HG03565 (cell line): ENCODE measurements at regions not wholly inside any gene's neighbourhood (a gene's known extent, or its start where the extent isn't known, plus 50 kb on each side); places are given as distances from the start of the nearest gene placed in this dataset.
"Not testable (repeated sequence)": the region's sequence is repeated elsewhere in the genome, so short reads cannot be mapped to it uniquely, and the experiment has no call there.

Source experiments
- ATAC-seq: cut with Tn5 transposase; IDR thresholded peaks from one replicate; pipeline ENCODE4 v1.9.1; 2021; ENCODE audit warnings: mild to moderate bottlenecking, moderate library complexity; ENCODE audit not compliant: unreplicated experiment

- no peak for ATAC-seq
Observed at GRCh38 chr2:3039188-3040065, 338.2 kb downstream of the EIPR1 start.

GRCh38 chr2:3038636-3039035 is 339.0 kb downstream of the EIPR1 start:
- no peak for ATAC-seq

GRCh38 chr2:3037196-3038194 is 340.1 kb downstream of the EIPR1 start:
- no peak for ATAC-seq

- ATAC-seq, result no peak
Observed at GRCh38 chr2:3036432-3037125, 341.0 kb downstream of the EIPR1 start.

DNA sequence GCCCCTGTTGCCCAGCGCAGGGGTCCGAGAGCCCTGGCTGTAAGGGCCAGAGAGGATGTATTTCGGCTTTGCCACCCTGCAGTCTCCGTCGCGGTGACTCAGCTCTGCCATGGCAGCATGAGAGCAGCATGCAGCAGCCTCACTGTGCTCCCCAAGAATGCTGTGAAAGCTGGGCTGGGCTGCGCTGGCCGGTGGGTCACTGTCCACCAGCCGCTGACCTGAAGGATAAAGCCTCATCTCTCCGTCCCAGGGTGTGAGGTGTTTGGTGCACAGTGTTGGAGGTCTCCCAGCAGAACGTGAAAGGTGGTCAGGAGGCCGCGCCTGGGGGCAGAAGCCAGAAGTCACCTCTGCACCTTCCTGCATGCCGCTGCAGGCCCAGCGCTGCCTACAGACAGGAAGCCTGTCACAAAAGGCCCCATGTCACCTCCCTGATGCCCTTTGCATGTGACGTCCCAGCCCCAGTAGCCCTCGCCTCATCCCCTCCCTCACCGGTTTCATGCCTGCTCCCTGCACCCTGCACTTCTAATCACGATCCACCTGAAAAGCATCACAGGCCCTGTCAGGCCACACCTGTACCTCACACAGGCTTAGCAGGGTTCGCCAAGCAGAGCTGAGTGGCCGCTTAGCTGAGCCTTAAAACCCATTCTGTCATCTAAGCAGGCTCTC is 342.1 kb downstream of the EIPR1 start:
- no peak for ATAC-seq

DNA sequence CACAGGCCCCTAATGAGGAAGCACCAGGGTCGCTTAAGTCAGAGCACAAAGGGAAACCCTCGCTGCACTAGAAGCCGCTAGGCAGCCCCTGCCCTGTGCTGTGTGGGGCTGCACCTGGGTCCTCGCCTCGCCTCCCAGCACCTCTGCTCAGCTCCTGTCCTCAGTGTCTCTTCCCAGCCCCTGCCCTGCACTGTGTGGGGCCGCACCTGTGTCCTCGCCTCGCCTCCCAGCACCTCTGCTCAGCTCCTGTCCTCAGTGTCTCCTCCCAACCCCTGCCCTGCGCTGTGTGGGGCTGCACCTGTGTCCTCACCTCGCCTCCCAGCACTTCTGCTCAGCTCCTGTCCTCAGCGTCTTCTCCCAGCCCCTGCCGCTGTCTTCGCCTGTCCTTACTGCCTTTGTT is 342.8 kb downstream of the EIPR1 start:
- ATAC-seq, result no peak

- no peak for ATAC-seq
Observed at GRCh38 chr2:3034396-3034795, 343.2 kb downstream of the EIPR1 start.

DNA sequence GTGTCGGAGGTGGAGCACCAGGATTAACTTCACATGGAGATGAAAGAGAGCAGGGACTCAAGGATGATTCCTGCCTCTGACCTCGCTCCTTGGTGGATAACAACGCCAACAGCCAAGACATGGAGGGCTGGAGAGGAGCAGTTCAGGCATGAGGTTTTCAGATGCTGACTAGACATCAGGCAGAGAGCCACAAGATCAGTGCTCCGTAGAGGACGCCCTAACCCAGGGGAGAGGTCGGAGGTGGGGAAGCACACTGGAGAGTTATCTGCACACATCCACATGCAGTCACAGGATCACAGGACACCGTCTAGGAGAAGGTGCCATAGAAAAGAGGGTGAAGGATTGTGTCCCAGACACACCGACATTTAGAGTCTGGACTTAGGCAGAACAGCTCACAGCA is 344.3 kb downstream of the EIPR1 start:
- ATAC-seq, result no peak

- not testable (repeated sequence) for ATAC-seq
Observed at GRCh38 chr2:3030791-3031190, 346.8 kb downstream of the EIPR1 start.

- no peak for ATAC-seq
Observed at GRCh38 chr2:3025984-3026383, 351.6 kb downstream of the EIPR1 start.

- no peak for ATAC-seq
Observed at GRCh38 chr2:3025261-3025660, 352.4 kb downstream of the EIPR1 start.

DNA sequence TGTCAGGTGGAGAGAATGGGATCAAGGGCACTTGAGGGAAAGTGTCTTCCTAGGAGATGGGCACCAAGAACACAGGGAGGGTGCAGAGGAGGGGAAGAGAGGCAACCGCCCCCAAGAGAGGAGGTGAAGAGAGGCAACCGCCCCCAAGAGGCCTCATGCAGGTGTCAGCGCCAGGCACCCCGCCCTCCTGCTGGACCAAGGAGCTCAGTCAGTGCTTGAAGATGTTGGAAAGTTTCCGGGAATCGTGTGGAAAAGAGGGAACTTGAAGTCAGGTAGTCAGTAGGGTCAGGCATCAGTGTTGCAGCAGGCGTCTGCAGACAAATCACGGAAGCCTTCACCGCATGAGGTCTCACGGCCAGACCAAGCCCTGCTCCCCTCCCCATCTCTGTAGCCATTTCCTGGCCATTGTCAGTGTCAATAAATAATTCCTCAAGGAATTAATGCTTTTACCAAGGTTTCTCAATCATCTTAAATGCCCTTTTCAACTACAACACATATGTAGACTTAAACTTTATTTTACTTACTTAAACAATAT is 353.1 kb downstream of the EIPR1 start:
- no peak for ATAC-seq

- no peak for ATAC-seq
Observed at GRCh38 chr2:3023531-3023930, 354.1 kb downstream of the EIPR1 start.

DNA sequence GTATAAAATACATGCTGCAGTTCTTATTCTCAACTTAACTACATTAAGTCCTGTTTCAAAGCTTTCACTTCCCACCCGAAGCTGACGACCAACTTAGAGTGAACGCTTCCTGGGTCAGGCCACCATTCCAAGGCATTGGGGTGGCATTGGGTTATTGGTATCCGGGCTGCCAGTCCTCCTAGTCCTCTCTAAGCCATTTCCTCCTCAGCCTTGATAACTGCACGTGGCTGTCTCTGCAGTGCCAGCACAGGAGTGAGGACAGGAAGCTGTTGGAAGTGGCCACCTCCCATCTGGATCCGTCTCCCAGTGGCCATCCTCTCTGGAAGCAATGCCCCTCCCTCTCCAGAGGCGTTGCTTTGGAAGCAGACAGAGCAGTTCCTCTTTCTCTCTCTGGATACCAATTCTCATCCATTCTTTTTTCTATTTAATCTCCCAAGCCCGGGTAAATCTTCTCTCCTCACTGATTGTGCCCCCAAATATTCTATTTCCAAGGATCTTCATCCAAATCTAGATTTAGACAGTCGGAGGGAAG is 354.7 kb downstream of the EIPR1 start:
- ATAC-seq, result no peak

- ATAC-seq, result no peak
Observed at GRCh38 chr2:3021720-3022119, 355.9 kb downstream of the EIPR1 start.

DNA sequence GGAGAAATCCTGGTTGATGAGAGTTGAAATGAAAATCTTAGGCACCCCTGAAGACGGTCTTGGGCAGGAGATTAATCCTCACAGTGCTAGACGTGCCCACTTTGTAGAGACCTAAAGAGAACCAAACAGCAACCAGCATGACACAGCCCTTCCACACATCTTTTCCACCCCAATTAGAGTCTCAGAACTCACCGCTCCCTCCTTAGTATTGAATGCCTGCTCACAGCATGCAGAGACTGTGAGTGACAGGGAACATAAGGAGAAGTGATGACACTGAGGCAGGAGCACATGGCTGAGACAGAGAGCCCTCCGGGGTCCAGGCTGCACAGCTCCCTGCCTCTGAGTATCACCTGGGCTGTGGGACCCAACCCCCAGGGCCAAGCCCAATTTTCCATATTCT is 367.6 kb downstream of the EIPR1 start:
- ATAC-seq, result no peak

GRCh38 chr2:3009483-3009882 is 368.1 kb downstream of the EIPR1 start:
- no peak for ATAC-seq

DNA sequence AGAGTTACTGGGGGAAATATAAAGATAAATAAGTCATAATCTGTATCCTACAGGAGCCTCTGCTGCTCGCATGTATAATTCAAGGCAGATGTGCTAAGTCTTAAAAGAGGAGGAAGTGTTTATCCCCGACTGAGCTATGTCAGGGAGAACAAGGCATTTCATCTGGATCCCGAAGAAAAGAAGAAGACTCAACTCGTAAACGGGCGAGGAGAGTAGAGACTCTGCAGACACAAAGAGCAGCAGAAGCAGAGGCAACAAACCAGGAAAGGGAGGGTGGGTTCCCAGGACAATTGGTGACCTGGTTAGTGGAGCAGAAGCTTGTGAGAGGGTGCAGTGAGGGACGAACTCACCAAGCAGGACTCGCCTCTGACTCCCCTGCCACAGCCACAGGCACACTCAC is 368.6 kb downstream of the EIPR1 start:
- no peak for ATAC-seq

DNA sequence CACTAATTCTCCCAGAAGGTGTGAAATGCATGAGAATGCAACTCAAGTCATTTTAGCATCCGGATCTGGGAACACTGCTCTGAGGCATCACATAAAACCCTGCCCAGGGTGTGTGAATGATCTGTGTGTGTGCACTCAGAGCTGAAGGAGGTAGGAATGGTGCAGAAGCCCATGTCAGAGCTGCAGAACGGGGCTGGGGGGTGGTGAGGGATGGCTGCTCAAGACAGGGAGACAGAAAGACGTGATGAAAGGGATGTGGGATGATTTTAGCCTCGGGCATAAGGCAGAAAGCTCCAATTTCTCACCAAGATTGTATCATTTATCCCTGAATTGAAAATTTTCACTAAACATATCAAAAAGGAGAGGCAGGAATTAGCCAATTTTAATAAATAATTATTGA is 369.1 kb downstream of the EIPR1 start:
- no peak for ATAC-seq

DNA sequence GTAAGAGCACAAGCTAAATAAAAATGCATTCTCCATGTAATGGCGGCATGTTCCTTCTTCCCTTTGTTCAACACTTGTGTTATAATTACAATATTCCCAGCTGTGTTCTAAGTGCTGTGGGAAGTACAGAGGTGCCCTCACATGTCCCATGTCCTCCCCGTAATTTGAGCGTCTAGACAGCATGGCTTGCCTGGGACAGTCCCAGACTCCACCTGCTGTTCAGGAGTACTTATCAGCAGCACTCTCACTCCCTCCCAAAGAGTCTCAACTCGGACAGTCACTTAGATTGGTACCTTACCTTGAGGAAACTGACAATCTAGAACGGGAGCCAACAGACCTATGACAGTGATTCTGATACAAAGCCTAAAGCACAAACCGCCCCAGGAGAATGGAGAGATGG is 370.5 kb downstream of the EIPR1 start:
- no peak for ATAC-seq
